ENCODE measurements at regions not wholly inside any gene's neighbourhood (a gene's known extent, or its start where the extent isn't known, plus 50 kb on each side); places are given as distances from the start of the nearest gene placed in this dataset.
"Not testable (repeated sequence)": the region's sequence is repeated elsewhere in the genome, so short reads cannot be mapped to it uniquely, and the experiment has no call there.

- in situ Hi-C loops (cut with HindIII; ENCODE audit: low sequenced_read_pairs) = not testable (repeated sequence)
These were observed 51.9 kb downstream of the DIPK2A start for GRCh38 chr3:144023543-144023942.

GRCh38 chr3:144028798-144029411 lies 57.3 kb downstream of the DIPK2A start:
- in situ Hi-C loops (cut with HindIII; ENCODE audit: low sequenced_read_pairs) = no loop called here

- in situ Hi-C loops (cut with HindIII; ENCODE audit: low sequenced_read_pairs) = no loop called here
These were observed 58.1 kb downstream of the DIPK2A start for GRCh38 chr3:144029769-144030168.

- in situ Hi-C loops (cut with HindIII; ENCODE audit: low sequenced_read_pairs) = no loop called here
These were observed 60.3 kb downstream of the DIPK2A start for GRCh38 chr3:144031938-144032337.

- in situ Hi-C loops (cut with HindIII; ENCODE audit: low sequenced_read_pairs) = no loop called here
These were observed 61.1 kb downstream of the DIPK2A start for GRCh38 chr3:144032531-144033239.

GRCh38 chr3:144033240-144033589 lies 61.6 kb downstream of the DIPK2A start:
- in situ Hi-C loops (cut with HindIII; ENCODE audit: low sequenced_read_pairs) = no loop called here

- in situ Hi-C loops (cut with HindIII; ENCODE audit: low sequenced_read_pairs) = no loop called here
These were observed 62.2 kb downstream of the DIPK2A start for GRCh38 chr3:144033863-144034262.

GRCh38 chr3:144034715-144035290 lies 63.2 kb downstream of the DIPK2A start:
- in situ Hi-C loops (cut with HindIII; ENCODE audit: low sequenced_read_pairs) = no loop called here

GRCh38 chr3:144036498-144036897 lies 64.9 kb downstream of the DIPK2A start:
- in situ Hi-C loops (cut with HindIII; ENCODE audit: low sequenced_read_pairs) = no loop called here

GRCh38 chr3:144039661-144040060 lies 68.0 kb downstream of the DIPK2A start:
- in situ Hi-C loops (cut with HindIII; ENCODE audit: low sequenced_read_pairs) = no loop called here

GRCh38 chr3:144041960-144042556 lies 70.4 kb downstream of the DIPK2A start:
- in situ Hi-C loops (cut with HindIII; ENCODE audit: low sequenced_read_pairs) = no loop called here

GRCh38 chr3:144045766-144046165 lies 74.1 kb downstream of the DIPK2A start:
- in situ Hi-C loops (cut with HindIII; ENCODE audit: low sequenced_read_pairs) = no loop called here

GRCh38 chr3:144049374-144049773 lies 77.8 kb downstream of the DIPK2A start:
- in situ Hi-C loops (cut with HindIII; ENCODE audit: low sequenced_read_pairs) = no loop called here

- in situ Hi-C loops (cut with HindIII; ENCODE audit: low sequenced_read_pairs) = no loop called here
These were observed 79.6 kb downstream of the DIPK2A start for GRCh38 chr3:144051211-144051610.

GRCh38 chr3:144052275-144052674 lies 80.7 kb downstream of the DIPK2A start:
- in situ Hi-C loops (cut with HindIII; ENCODE audit: low sequenced_read_pairs) = no loop called here

- in situ Hi-C loops (cut with HindIII; ENCODE audit: low sequenced_read_pairs) = no loop called here
These were observed 81.5 kb downstream of the DIPK2A start for GRCh38 chr3:144053121-144053520.

- in situ Hi-C loops (cut with HindIII; ENCODE audit: low sequenced_read_pairs) = no loop called here
These were observed 83.1 kb downstream of the DIPK2A start for GRCh38 chr3:144054766-144055165.

- in situ Hi-C loops (cut with HindIII; ENCODE audit: low sequenced_read_pairs) = no loop called here
These were observed 84.0 kb downstream of the DIPK2A start for GRCh38 chr3:144055604-144056003.

GRCh38 chr3:144058713-144059112 lies 87.1 kb downstream of the DIPK2A start:
- in situ Hi-C loops (cut with HindIII; ENCODE audit: low sequenced_read_pairs) = no loop called here

GRCh38 chr3:144059481-144059880 lies 87.9 kb downstream of the DIPK2A start:
- in situ Hi-C loops (cut with HindIII; ENCODE audit: low sequenced_read_pairs) = no loop called here

- in situ Hi-C loops (cut with HindIII; ENCODE audit: low sequenced_read_pairs) = no loop called here
These were observed 89.3 kb downstream of the DIPK2A start for GRCh38 chr3:144060881-144061280.

GRCh38 chr3:144063306-144063705 lies 91.7 kb downstream of the DIPK2A start:
- in situ Hi-C loops (cut with HindIII; ENCODE audit: low sequenced_read_pairs) = no loop called here
